ENCODE measurements at regions not wholly inside any gene's neighbourhood (a gene's known extent, or its start where the extent isn't known, plus 50 kb on each side); places are given as distances from the start of the nearest gene placed in this dataset.
"Not testable (repeated sequence)": the region's sequence is repeated elsewhere in the genome, so short reads cannot be mapped to it uniquely, and the experiment has no call there.

- no peak for DNase-seq (ENCODE audit: low spot score)
- no peaks in the 10 kb centered on the region for H3K27me3 ChIP-seq (replicated peaks; ENCODE audit: insufficient read depth)
- no peaks in the 10 kb centered on the region for H3K9me3 ChIP-seq
- H3K36me3 ChIP-seq, result no peaks in the 10 kb centered on the region
- H3K4me1 ChIP-seq (ENCODE audit: control insufficient read depth in 1 of 2, low read depth in 2 of 2), result peaks cover 0 to 7% of the 10 kb centered on the region in 2 donors
- no peak for ATAC-seq (ENCODE audit: insufficient number of reproducible peaks, low FRiP score, low read depth)
- H3K4me3 ChIP-seq, result no peak overlapping the region
- H3K27ac ChIP-seq, result no peak overlapping the region
- no peak for TF ChIP-seq CTCF (IDR thresholded peaks at IDR 0.05)
Measured at GRCh38 chrX:40530509-40530908, 50.3 kb upstream of the ATP6AP2 start.

- no peak for TF ChIP-seq CTCF (IDR thresholded peaks at IDR 0.05)
- Histone ChIP-seq H3K36me3 (no peaks in the 10 kb centered on the region), H3K4me1 (ENCODE audit: control insufficient read depth in 1 of 2, low read depth in 2 of 2) (peaks cover 0 to 7% of the 10 kb centered on the region in 2 donors), H3K27ac (no peak overlapping the region), H3K4me3 (no peak overlapping the region), H3K27me3 (replicated peaks; ENCODE audit: insufficient read depth) (no peaks in the 10 kb centered on the region), H3K9me3 (no peaks in the 10 kb centered on the region)
- no peak for DNase-seq (ENCODE audit: low spot score)
- no peak for ATAC-seq (ENCODE audit: insufficient number of reproducible peaks, low FRiP score, low read depth)
Measured at GRCh38 chrX:40527543-40527942, 53.2 kb upstream of the ATP6AP2 start.

- ATAC-seq (ENCODE audit: insufficient number of reproducible peaks, low FRiP score, low read depth), result no peak
- TF ChIP-seq CTCF (IDR thresholded peaks at IDR 0.05), result no peak
- no peaks in the 10 kb centered on the region for H3K9me3 ChIP-seq
- no peak for DNase-seq (ENCODE audit: low spot score)
- peaks cover 0 to 7% of the 10 kb centered on the region in 2 donors for H3K4me1 ChIP-seq (ENCODE audit: control insufficient read depth in 1 of 2, low read depth in 2 of 2)
- no peak overlapping the region for H3K4me3 ChIP-seq
- H3K27ac ChIP-seq, result no peak overlapping the region
- no peaks in the 10 kb centered on the region for H3K36me3 ChIP-seq
- H3K27me3 ChIP-seq (replicated peaks; ENCODE audit: insufficient read depth), result no peaks in the 10 kb centered on the region
Measured at GRCh38 chrX:40526412-40526811, 54.4 kb upstream of the ATP6AP2 start.

GRCh38 chrX:40525901-40526300 lies 54.9 kb upstream of the ATP6AP2 start:
- not testable (repeated sequence) for H3K27me3 ChIP-seq (replicated peaks; ENCODE audit: insufficient read depth); DNase-seq (ENCODE audit: low spot score); H3K4me1 ChIP-seq (ENCODE audit: control insufficient read depth in 1 of 2, low read depth in 2 of 2); ATAC-seq (ENCODE audit: insufficient number of reproducible peaks, low FRiP score, low read depth); H3K9me3 ChIP-seq; H3K4me3 ChIP-seq; H3K36me3 ChIP-seq; H3K27ac ChIP-seq

GRCh38 chrX:40524423-40524822 lies 56.3 kb upstream of the ATP6AP2 start:
- DNase-seq (ENCODE audit: low spot score), result no peak
- Histone ChIP-seq H3K4me1 (ENCODE audit: control insufficient read depth in 1 of 2, low read depth in 2 of 2) (peaks cover 0 to 7% of the 10 kb centered on the region in 2 donors), H3K27me3 (replicated peaks; ENCODE audit: insufficient read depth) (no peaks in the 10 kb centered on the region), H3K27ac (no peak overlapping the region), H3K9me3 (no peaks in the 10 kb centered on the region), H3K36me3 (no peaks in the 10 kb centered on the region), H3K4me3 (no peak overlapping the region)
- TF ChIP-seq CTCF (IDR thresholded peaks at IDR 0.05), result no peak
- no peak for ATAC-seq (ENCODE audit: insufficient number of reproducible peaks, low FRiP score, low read depth)

- TF ChIP-seq CTCF (IDR thresholded peaks at IDR 0.05), result no peak
- no peaks in the 10 kb centered on the region for H3K27me3 ChIP-seq (replicated peaks; ENCODE audit: insufficient read depth)
- ATAC-seq (ENCODE audit: insufficient number of reproducible peaks, low FRiP score, low read depth), result no peak
Measured at GRCh38 chrX:40523852-40524251, 56.9 kb upstream of the ATP6AP2 start.

More at GRCh38 chrX:40523852-40524251, 56.9 kb upstream of the ATP6AP2 start:
- H3K4me3 ChIP-seq, result no peak overlapping the region
- DNase-seq (ENCODE audit: low spot score), result no peak
- peaks cover 0 to 7% of the 10 kb centered on the region in 2 donors for H3K4me1 ChIP-seq (ENCODE audit: control insufficient read depth in 1 of 2, low read depth in 2 of 2)
- no peaks in the 10 kb centered on the region for H3K9me3 ChIP-seq
- no peak overlapping the region for H3K27ac ChIP-seq
- no peaks in the 10 kb centered on the region for H3K36me3 ChIP-seq

Measured in thoracic aorta (tissue), 2 donors.